SK-N-SH treated with all-trans-retinoic acid at 6 μM for 48 hours (cell line): ENCODE measurements at regions not wholly inside any gene's neighbourhood (a gene's known extent, or its start where the extent isn't known, plus 50 kb on each side); places are given as distances from the start of the nearest gene placed in this dataset.

ENCODE experiments used
- CSRNP3 ChIP-seq: fragments of 250-450 bp; sonication (Bioruptor Pico); IDR thresholded peaks from 2 replicates; pipeline ENCODE4 v1.5.1; 2021; ENCODE audit warnings: mild to moderate bottlenecking, moderate library complexity
- ZFP3 ChIP-seq: fragments of 250-450 bp; sonication (Bioruptor Pico); IDR thresholded peaks from 2 replicates; pipeline ENCODE4 v1.5.0; 2020; ENCODE audit warnings: mild to moderate bottlenecking, moderate library complexity

GRCh38 chr19:28667348-28667977, 545.5 kb downstream of the UQCRFS1 start:
- no peak for TF ChIP-seq CSRNP3 (CRISPR knock-in tag)
- TF ChIP-seq ZFP3: no peak
